AG08396 (cell line): ENCODE measurements at regions not wholly inside any gene's neighbourhood (a gene's known extent, or its start where the extent isn't known, plus 50 kb on each side); places are given as distances from the start of the nearest gene placed in this dataset.

ENCODE experiments used
- DNase-seq: peaks from one replicate; pipeline ENCODE4 v3.0.0; 2012; ENCODE audit warnings: low spot score, mixed read lengths

- DNase-seq, result no peak
Observed at GRCh38 chr6:147867433-147868226, 359.1 kb downstream of the SAMD5 start.

DNA sequence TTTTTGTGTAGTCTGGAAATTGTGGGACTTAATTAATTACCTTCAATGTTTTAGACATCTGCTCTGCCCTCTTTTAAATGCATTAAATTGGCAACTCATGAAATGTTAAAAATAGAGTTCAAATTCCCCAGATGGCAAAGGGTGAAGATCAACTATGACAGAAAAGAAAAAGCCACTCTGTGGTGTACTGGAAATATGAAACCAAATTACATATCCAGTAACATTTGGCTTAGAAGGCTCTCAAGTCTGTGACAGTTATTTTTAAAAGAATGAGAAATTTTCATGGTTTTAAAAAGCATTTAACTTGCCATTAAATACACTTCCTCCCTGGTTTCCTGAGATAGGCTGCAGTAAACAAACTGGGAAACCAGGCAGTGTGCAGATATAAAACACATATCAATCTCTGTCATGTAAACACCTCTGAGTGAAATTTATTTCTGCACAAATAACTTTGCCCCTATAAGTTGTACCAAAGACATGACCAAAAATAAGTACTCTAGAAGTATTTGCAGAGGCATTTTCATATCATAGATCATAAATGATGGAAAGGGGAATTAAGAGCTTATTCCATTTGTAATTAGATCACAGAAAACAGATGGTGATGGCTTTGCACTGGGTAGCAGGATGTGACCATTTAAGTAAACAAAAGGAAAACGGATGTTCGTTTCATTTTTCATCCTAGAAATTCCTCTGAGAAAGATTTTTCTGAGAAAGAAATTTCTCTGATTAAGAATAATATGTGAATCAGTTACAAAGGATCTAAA is 360.1 kb downstream of the SAMD5 start:
- no peak for DNase-seq

- no peak for DNase-seq
Observed at GRCh38 chr6:147869201-147869600, 360.7 kb downstream of the SAMD5 start.

DNA sequence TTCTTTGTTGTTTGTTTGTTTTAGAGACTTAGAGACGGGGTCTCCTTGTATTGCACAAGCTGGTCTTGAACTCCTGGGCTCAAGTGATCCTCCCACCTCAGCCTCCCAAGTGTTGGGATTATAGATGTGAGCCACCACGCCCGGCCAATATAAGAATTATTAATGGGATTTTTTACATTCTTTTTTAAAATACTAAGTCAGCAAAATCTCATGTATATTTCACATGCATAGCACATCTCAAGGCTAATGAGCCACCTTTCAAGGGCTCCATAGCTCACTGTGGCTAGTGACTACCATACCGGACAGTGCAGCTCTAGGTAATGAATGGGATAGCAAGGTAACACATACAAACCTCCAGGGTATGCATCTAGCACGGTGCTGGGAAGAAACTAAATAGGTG is 361.4 kb downstream of the SAMD5 start:
- DNase-seq, result no peak

GRCh38 chr6:147870506-147871110 is 362.1 kb downstream of the SAMD5 start:
- DNase-seq, result no peak

GRCh38 chr6:147872002-147872401 is 363.5 kb downstream of the SAMD5 start:
- no peak for DNase-seq

DNA sequence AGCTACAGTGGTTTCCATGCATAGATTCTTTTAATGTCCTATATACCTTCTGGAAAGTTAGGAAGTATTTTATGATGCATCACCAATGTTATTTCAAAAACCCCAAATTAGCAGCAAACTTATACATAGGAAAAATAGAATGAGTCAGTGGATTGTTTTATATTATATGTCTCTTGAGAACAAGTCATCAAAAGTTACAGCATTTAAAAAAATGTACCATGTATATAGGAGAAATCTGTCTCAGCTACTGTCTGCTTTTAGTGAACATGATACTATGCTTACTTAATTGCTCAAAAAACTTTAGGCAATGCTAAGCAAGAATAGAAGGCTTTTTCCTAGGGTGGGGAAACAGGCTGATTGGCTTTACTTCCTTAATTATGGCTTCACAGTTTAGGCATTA is 365.3 kb downstream of the SAMD5 start:
- DNase-seq, result no peak

DNA sequence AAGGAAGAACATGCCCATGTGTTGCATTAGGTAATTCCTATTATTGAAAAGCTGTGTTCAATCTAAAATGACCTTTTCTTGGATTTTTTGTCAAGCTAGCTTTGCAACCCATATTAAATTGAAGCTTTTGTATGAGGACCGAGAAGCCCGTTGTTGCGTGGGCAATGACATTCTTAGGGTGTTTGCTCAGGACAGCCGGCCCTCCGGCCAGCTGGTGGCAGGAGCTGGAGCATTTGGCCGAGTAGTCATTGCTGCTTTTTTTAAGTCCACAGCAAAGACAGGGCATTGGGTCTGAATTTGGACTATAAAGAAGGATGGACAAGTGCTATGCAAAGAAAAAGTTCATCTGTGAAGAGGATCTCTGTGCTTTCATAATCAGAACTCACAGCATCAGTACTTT is 365.8 kb downstream of the SAMD5 start:
- no peak for DNase-seq

- no peak for DNase-seq
Observed at GRCh38 chr6:147879031-147879580, 370.6 kb downstream of the SAMD5 start.

GRCh38 chr6:147881432-147881831 is 372.9 kb downstream of the SAMD5 start:
- DNase-seq, result no peak

GRCh38 chr6:147888374-147888773 is 379.9 kb downstream of the SAMD5 start:
- DNase-seq, result no peak

DNA sequence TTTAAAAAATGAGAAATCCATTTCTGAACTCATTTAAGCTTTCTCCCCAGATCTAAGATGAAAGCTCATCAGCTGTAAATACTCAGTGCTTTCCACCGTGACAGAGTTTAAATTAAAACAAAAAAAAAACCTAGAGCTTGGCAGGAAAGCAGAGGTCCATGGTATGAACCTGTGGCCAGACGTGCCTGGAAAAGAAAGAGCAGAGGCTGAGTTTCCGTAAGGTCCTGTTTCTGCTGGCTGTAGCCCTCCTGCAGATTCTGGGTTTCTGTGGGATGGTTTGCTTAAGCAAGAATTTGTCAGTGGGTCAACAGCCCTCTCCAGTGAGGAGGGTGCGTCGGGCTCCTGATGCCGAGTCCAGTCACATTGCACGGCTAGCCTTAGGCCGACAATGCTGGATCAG is 383.2 kb downstream of the SAMD5 start:
- no peak for DNase-seq

DNA sequence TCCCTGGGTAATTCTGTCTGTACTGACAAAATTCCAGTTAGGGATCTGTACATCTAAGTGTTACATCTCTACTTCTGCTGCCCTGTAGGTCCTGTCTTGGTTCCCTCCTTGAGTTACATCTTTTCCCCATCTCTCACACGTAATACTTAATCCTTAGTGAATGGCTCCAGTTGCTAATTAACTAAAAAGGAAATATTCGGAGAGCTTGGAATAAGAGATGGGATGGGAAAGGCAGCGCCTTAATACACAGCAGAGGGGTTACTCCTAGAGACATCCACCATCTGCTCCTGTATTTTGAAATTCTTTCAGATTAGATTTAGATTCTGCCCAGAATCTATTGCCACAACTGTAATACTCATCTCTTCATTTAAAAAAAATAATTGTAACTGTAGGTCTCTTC is 384.0 kb downstream of the SAMD5 start:
- DNase-seq, result no peak

GRCh38 chr6:147895272-147895671 is 386.8 kb downstream of the SAMD5 start:
- no peak for DNase-seq

DNA sequence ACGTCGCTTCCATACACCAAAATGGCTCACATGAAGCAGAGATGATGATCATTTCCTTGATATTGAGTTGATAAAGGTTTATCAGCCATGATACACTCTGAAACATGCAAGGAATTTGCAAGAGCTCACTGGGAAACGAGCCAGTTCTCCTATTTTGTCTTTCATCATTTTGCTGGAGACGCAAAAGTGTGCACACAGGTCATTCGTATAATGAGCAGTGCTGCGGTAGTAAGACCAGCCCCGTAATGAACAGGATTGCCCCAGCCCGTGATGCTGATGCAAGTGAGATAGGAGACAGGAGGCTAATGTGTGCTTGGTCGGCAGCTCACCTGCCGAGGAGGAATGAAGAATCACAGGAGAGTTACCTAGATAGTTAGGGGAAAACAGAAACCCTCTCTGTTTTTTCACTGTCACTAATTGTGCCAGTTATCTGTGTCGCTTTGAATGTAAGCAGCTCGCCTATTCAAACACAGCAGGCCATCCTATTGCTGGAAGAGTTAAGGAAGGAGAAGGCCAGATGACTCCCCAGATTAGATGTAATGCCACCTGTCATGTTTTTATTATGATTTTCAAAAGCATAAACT is 391.8 kb downstream of the SAMD5 start:
- DNase-seq, result no peak

- DNase-seq, result no peak
Observed at GRCh38 chr6:147903321-147903720, 394.8 kb downstream of the SAMD5 start.

DNA sequence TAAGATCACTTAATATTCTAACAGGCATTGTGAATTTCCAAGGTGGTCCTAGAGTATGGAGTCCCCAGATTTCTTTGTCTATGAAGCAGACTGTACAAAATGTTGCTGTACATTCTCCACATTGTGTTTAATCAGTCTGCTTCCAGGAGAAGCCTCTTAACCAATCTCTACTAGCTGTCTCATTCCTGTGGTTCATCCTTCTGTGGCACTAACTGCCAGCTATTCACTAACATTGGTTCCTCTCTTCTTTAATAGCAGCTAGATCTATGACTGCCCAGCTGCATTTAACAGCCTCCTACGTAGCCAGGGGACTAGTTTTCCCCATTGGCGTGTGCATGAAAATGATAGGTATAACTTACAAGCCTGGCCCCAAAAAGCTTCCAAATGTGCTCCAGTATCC is 395.4 kb downstream of the SAMD5 start:
- DNase-seq, result no peak

DNA sequence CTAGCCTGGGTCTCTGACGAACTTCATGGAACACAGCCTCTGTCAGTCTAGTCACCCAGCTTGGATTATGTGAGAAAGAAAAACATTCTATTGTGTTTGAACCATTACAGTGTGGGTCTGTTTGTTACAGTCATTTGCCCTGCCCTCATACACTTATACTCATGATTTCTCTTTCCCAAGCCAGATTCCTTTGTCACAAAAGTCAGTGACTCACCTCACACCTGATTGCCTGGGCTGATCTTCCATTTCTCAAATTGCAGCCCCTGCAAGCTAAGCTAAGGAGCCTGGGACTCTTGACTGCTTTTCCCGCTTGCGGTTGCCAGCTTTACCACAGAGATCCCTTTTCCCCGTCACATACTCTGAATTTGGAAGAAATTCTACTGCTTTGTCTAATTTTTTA is 395.9 kb downstream of the SAMD5 start:
- DNase-seq, result no peak

DNA sequence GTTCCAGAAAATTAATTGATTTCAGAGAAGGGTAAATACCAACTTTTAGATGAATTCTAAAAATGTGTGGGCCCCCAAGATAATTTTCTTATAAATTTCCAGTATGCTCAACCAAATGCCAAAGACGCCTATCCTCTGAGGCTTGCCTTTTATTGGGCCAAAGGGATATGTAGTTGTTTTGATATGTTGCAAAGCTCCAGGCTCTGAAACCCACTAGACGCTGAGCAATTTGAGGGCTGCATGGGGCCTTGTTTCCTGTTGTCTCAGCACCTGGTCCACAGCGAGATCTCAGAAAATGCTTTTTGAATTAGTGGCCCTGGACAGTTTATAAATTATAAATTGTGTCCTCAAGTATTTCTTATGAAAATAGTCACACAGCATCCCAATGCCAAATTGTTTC is 397.2 kb downstream of the SAMD5 start:
- DNase-seq, result no peak

DNA sequence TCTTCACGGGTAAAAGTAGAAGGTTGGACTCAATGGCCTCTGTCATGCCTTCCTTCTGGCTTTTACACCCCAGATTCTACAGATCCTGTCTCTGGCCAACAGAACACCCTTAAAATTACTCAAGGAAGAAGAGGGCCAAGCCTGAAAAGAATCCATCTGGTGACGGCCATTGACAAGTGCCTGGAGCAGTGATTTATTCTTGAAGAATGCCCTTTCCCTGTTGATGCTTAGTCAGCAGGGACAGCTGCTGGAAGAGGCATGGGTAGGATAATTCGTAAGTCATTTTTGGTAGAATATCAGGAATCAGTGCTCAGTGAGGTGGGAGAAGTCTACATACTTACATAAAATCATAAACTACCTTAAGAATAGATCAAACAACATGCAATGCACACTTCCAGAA is 397.9 kb downstream of the SAMD5 start:
- DNase-seq, result no peak

GRCh38 chr6:147909640-147910039 is 401.1 kb downstream of the SAMD5 start:
- no peak for DNase-seq

DNA sequence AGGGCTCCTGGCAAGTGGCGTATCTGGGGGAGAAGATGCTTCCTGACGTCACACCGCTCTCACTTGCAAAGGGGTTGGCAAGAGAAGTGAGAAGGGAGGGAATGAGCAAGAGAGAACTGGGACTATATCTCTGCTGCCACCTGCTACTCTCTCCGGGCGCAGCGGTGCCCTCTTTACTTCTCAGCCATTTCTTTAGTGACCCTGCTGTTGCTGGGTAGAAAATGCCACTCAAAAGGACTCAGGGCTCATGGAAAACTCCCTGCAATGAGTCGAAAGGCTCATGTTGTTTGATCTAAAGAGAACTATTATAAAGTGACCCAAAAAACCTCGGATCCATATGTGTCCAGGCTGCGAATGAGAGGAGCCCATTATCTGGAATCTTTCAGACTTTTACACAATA is 401.8 kb downstream of the SAMD5 start:
- no peak for DNase-seq

- DNase-seq, result no peak
Observed at GRCh38 chr6:147911057-147911456, 402.6 kb downstream of the SAMD5 start.
